ENCODE measurements at regions not wholly inside any gene's neighbourhood (a gene's known extent, or its start where the extent isn't known, plus 50 kb on each side); places are given as distances from the start of the nearest gene placed in this dataset.
"Not testable (repeated sequence)": the region's sequence is repeated elsewhere in the genome, so short reads cannot be mapped to it uniquely, and the experiment has no call there.

GRCh38 chr21:5128261-5128660 lies 5393.1 kb upstream of the TPTE start:
- peak; percentile 54 for DNase-seq (ENCODE audit: low read depth)

- DNase-seq (ENCODE audit: low read depth) = not testable (repeated sequence)
Measured at GRCh38 chr21:5133824-5134223, 5387.6 kb upstream of the TPTE start.

- DNase-seq (ENCODE audit: low read depth) = not testable (repeated sequence)
Measured at GRCh38 chr21:5136406-5136805, 5385.0 kb upstream of the TPTE start.

GRCh38 chr21:5137006-5137405 lies 5384.4 kb upstream of the TPTE start:
- DNase-seq (ENCODE audit: low read depth) = not testable (repeated sequence)

- not testable (repeated sequence) for DNase-seq (ENCODE audit: low read depth)
Measured at GRCh38 chr21:5138687-5139086, 5382.7 kb upstream of the TPTE start.

GRCh38 chr21:5139528-5139927 lies 5381.9 kb upstream of the TPTE start:
- DNase-seq (ENCODE audit: low read depth) = not testable (repeated sequence)

GRCh38 chr21:5143011-5143410 lies 5378.4 kb upstream of the TPTE start:
- DNase-seq (ENCODE audit: low read depth) = not testable (repeated sequence)

- not testable (repeated sequence) for DNase-seq (ENCODE audit: low read depth)
Measured at GRCh38 chr21:5144731-5145130, 5376.7 kb upstream of the TPTE start.

GRCh38 chr21:5147685-5148084 lies 5373.7 kb upstream of the TPTE start:
- DNase-seq (ENCODE audit: low read depth) = not testable (repeated sequence)

- DNase-seq (ENCODE audit: low read depth) = not testable (repeated sequence)
Measured at GRCh38 chr21:5149222-5149621, 5372.2 kb upstream of the TPTE start.

GRCh38 chr21:5153842-5154640 lies 5367.3 kb upstream of the TPTE start:
- not testable (repeated sequence) for DNase-seq (ENCODE audit: low read depth)

- DNase-seq (ENCODE audit: low read depth) = peak; percentile 84
Measured at GRCh38 chr21:5154641-5154982, 5366.8 kb upstream of the TPTE start.

GRCh38 chr21:5162693-5163574 lies 5358.4 kb upstream of the TPTE start:
- DNase-seq (ENCODE audit: low read depth) = not testable (repeated sequence)

GRCh38 chr21:5165829-5166228 lies 5355.6 kb upstream of the TPTE start:
- DNase-seq (ENCODE audit: low read depth) = not testable (repeated sequence)

All from EH (cell line).